NCI-H1417 (cell line): ENCODE measurements at regions not wholly inside any gene's neighbourhood (a gene's known extent, or its start where the extent isn't known, plus 50 kb on each side); places are given as distances from the start of the nearest gene placed in this dataset.

Experiments used
- DNase-seq, 3 experiments: peaks; one replicate each; lab custom pipeline; 2025; lab: John Stamatoyannopoulos, UW

DNA sequence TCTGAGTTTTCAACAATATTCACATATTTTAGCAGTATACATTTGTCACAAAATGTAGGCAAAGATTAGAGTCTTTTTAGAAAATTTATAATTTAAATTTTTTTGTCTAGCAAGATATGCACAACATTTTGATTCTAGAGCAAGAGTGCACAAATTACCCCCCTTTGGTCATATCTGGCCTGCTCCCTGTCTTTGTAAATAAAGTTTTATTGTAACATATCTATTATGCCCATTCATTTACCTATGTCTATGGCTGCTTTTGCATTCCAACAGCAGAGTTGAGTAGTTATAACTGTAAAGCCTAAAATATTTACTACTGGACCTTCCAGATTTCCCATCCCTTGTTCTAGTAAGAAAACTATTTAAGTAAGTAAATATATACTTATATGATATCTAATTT is 430.7 kb downstream of the EDEM1 start:
- no peak for DNase-seq

DNA sequence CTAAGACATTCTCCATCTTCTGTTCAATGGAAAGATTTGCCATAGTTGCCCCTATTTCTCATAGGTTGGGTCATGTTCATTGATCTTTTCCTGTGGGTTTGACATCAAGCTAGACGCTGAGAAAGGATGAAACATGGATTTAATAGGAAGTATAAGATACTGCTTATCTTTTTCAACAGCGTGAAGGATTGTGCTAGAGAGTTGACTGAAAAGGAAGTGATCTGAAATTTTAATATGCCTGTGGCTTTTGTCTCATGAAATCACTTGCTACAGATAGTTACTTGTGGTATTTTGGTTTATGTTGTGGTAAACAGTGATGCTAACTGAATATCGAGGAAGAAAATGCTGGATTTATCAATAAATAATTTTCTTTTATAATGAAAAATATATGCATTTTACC is 442.9 kb downstream of the EDEM1 start:
- no peak for DNase-seq

DNA sequence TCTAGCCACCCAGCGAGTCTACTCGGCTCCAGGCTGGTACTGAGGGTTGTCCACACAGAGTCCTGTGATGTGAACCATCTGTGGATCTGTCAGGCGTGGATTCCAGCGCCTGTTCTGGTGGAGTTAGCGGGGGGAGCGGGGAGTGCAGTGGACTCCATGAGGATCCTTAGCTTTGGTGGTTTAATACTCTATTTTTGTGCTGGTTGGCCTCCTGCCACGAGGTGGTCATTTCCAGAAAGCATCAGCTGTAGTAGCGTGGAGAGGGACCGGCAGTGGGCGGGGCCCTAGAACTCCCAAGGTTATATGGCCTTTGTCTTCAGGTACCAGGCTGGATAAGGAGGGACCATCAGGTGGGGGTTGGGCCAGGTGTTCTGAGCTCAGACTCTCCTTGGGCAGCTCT is 446.5 kb downstream of the EDEM1 start:
- no peak for DNase-seq

DNA sequence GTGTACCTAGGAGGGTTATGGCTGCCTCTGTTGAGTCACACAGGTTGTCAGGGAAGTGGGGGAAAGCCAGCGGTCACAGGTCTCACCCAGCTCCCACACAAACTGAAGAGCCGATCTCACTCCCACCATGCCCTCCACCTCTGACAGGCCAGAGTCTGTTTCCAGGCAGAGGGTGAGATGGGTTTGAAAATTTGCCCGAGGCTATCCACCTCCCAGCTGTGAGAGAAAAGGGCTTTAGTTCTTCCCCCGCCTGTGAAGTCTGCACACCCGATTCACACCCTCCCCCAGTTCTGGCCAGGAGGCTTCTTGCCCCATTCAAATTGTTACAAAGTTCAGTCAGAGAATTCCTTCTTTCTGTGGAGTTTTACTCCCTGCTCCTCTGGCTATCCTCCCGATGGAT is 446.9 kb downstream of the EDEM1 start:
- DNase-seq = no peak

DNA sequence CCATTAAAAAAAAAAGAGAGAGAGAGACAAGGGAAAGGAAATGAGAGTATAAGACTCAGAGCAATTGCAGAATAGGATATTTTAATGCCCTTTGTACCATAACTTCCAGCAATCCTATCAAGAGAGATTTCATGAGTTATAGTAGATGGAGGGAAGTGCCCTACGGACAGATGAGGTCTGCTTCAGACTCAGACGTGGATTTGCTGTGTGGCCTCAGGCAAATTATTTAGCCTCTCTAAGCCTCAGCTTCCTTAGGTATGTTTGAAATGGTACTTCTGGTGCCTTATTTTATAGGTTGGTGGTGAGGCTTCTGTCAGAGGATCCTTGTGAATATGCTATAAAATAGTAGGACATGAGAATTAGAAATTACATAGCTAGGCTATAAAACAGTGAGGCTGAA is 448.2 kb downstream of the EDEM1 start:
- DNase-seq = no peak

DNA sequence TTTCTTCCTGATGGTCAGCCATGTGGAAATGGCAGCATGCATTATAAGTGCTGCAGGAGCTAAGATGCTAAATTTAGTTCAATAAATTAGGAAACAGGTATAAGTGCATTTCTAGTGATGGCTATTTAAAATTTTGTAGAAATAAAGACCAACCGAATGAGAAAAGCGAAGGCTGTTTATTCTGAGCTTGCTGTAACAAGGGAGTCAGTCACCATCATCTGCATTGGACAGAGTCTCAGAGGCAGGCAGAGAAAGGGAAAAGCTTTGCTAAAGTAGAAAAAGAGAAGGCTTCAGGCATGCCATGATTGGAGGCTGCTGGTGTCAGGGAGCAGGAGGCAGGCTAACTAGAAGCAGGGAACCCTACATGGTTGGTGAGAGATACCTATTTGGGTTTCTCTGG is 451.0 kb downstream of the EDEM1 start:
- DNase-seq = no peak

DNA sequence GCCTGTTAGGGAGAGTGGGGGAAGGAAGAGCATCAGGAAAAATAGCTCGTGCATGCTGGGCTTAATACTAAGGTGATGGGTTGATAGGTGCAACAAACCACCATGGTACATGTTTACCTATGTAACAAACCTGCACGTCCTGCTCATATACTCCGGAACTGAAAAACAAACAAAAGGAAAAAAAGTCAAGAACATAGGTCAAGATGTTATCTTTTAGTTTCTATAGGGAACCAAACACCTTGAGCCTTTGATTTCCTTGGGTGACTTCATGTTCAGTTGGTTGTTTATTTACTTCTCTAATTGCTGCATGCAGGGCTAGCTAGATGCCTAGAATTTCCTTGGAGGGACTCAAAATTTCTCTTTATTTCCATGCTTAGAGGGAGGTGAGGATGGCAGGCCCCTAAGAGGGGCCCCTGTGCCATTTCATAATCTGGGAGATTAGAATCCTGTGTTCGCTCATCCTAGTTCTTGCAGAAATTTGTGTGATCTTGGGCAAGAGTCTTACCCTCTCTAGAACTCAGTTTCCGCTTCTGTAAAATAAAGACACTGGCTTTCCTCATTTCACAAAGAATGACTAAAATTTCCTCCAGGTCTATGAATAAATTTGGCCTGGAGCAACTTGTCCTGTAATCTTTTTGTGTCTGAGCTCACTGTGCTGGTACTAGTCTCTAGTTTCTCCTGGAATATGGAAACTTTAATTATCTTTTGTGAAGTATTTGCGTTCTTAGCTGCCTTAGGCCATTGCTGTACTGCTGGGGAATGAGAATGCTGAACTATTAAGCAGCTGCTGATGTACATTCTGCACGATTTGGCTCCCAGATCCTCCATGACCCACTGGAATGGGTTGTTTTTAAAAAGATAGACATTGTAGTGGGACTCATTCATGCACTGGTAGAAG is 457.5 kb downstream of the EDEM1 start:
- no peak for DNase-seq

DNA sequence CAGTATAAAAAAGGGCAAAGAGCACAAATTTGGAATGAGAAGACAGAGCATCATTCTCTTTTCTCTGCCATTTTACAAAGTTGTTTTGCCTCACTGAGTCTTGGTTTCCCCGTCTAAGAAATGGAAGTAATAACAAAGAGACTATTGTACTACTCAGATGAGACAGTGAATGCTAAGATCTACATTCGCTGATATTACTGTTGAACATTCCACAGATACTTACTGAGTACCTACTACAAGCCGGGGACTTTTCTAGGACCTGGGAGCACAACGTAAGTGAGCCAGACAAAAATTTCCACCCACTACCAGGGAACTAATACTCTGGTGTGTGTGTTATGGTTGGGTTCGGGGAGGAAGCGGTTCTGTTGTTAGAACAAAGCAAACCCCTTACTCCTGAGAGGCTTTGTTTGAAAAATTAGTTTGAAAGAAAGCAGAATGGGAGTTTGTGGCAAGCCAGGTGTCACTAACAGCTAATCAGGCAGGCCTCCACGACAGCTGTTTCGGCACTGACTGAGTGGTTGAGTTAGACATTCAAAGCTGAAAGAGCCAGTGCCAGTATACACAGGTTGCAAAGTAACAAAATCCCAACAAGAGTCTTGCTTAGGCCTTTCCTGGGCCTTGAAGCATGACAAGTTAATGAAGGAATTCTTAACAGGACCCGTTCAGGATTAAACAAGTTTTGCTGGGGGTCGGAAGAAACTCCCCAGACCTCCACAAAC is 458.3 kb downstream of the EDEM1 start:
- DNase-seq = no peak

DNA sequence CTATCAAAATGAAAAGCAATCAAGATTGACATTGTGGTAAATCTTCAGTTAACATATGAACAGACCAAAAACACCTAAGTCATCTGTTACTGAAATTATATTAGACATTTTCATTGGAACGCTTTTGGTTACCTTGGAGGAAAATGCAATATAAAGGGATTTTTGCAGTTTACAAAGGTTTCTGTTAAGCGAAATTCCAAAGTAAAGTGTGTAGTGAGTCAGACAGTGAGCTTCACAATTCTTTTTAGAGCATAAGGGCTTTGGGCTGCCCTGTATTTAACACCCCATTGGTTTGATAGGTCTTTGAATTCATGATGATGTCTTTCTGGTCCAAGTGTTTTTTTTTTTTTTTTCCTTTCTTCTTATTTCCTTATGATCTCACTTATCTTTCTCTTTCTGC is 462.8 kb downstream of the EDEM1 start:
- DNase-seq = no peak

DNA sequence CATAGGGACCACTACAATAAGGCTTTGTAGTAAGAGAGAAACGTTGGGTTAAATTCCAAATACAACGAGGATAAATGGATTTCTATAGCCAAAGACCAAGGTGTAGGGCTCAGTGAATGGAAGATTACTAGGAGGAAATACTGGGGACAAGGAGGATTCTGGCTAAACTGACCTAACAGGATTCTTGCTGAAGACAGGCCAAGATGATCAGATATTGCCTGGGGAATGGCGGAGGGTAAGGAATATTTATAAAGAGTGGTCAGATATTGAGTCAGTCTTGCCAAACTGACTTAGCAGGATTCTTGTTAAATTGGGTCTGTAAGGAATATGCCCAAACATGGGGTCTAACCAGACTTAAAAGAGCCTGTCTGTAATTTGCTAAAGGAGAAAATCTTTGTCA is 463.8 kb downstream of the EDEM1 start:
- DNase-seq = no peak

DNA sequence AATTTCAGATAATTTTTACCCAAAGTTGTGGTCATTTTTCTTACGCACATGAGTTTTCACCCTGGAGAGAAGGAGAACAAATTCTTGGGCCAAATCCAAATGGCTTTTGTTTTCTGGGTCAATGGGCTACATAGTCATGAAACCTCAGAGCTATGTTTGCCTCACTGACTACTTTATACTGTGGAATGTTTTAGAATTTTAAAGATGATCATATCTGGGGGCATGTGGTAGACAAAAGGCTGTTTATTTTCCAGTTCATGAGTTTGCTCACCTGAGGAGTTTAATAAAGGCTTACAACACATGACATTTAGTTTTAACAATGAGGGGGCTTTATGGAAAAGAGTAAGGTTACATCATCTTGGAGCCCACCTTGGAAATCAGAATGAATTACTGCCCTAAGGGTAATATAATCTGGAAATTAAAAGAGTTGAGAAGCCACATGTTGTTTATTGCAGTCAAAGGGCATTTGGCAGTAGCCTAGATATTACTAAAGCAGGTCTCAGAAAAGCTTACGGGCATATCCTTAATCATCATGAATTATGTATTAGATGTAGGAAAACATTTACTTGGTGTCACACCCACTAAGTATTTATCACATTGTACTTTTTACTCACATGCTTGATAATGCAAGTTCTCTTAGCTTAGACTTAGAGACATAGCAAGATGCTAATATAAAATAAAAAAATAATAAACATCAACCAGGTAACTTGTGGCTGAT is 466.1 kb downstream of the EDEM1 start:
- DNase-seq = no peak

DNA sequence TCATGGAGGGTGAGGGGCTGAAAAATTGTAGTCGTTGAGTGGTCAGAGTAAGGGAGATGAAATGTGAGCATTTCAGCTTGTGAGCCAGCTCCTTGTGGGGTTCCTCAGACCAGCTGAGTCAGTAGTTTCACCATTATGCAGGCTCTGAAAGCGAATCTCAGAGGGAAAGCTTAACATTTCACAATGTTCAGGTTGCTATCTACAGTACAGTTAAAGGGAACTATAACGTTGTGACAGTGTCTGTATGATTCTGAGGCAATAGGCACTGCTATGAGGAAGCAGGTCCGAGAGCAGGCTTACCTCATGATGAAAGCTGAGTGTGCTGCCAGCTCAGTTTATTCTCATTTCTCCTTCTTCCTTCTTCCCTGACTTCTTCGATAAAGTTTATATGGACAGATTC is 469.6 kb downstream of the EDEM1 start:
- no peak for DNase-seq

DNA sequence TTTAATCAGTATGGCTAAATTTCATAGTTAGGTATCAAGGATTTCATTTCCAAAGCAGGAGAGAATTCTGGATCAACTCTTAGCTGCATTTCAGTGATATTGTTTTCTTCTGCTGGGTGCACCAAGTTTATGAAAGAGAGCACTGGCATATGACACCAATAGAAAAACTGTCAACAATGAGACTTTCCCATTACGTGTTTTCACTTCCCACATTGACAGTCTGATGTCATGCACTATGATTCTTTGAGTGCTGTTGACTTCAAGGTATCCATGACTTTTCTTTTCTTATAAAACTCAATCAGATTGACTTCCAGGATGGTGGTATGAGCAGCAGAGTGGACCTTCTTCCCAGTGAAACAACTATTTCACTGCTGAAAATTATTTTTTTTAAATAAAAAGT is 476.1 kb downstream of the EDEM1 start:
- DNase-seq = peak in 1 of 3 experiments; percentile 5

DNA sequence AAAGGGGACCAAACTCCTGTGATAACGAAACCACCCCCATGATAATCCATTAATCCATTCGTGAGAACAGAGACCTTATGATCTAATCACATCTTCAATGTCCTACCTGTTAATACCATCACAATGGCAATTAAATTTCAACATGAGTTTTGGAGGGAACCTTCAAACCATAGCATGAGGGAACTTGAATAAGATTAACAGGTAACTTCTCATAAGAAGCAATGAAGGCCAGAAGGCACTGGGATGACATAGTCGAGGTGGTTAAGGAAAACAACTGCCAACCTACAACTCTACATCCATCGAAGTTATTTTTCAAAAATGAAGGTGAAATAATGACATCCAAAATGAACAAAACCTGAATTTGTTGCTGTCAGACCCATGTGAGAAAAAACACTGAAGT is 478.9 kb downstream of the EDEM1 start:
- no peak for DNase-seq

DNA sequence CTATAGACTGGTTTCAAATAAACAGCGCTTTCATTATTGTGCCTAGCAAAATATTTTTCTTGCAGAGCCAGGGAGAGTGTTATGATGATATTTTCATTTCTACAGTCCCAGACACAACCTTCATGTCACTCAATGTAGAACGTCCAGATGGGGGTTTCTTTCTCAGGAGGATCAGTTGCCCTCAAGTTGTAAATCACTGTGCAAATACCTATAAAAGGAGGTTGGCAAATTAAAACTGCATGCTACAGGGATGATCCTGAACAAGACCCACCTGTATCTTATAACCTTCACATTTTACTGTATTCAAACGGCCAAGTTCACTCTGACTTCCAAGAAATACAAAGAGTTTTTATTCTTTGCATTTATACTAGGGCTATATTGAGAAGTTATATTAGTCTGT is 486.0 kb downstream of the EDEM1 start:
- no peak for DNase-seq

DNA sequence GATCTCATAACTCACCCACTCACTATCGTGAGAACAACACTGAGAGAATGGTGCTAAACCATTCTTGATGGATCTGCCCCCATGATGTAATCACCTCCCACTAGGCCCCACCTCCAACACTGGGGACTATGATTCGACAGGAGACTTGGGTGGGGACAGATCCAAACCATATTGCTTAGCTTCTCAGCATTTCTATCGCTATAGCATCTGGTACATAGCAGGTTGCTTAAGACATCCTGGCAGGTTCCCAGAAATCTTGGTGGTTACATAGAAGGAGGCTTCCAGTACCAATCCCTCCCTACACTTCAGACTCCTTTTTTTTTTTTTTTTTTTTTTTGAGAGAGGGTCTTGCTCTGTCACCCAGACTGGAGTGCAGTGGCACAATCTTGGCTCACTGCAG is 487.8 kb downstream of the EDEM1 start:
- DNase-seq = no peak

DNA sequence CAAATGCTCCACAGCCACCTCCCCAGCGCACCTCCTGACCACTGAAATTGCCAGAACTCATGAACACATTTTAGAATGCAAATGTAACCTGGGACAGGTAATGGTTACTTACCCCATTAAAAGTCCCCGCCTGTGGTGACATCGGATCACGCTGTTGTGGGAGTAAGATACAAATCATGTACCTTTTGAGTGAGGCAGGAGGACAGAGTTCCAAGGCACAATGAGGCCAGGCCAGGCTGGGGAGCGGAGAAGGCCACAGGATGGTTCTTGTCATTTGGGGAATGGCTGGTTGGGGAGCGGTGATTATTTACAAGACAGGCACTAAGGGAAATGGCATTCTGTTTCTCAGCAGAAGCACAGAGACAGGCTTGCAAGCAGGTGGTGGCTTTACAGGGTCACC is 490.0 kb downstream of the EDEM1 start:
- DNase-seq = no peak

DNA sequence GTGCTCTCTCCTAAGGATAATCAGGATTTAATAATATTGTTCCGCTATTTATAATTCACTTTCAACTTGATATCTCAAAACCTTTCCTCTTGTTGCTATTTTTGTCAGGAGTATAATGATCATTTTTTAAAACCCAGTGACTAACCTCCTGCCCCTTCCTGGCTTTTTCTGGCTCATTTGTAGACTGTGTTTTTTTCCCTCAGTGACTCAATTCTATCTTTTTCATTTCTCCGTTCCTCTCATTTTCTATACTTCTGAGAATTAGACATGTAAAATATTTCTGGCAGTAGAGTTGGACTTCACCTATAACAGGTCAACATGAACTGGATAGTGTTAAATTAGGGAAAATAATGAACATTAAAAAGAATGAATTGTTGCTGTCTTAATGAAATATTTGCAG is 490.7 kb downstream of the EDEM1 start:
- DNase-seq = no peak

DNA sequence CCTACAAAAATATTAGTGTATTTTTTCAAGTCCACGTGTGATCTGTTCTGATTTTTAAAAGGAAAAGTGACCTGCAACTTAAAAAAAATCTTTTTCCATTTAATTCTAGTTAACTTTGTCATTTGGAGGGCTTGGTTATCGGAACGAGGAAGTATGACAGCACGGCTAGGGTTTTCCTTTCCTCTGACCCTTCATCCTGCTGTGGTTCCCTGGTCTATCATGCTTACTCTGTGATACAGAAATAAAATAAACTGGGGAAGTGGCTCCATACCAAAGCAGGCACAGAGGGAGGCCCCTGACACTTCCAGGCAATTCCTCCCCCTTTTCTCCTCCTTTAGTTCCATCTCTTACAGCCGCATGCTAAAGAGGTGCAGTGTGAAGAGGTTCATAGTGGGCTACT is 491.3 kb downstream of the EDEM1 start:
- DNase-seq = no peak

DNA sequence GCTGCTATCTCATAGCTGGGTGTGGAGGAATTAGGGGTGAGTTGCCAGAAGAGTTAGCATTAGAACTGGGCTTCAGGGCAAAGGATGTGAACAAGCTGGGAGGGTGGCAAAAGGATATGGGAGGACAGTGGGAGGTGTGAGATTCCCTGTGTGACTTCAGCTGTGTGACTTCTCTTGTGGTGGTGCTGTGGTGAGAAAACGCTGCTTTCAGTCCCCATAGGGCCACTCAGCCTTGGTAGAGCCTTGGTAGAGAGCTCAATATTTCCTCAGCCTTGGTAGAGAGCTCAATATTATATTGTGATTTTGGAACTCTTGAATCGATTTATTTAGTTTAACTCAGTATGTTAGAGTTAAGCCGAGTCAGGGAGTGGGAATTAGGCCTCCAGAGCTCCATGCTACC is 499.7 kb downstream of the EDEM1 start:
- DNase-seq = no peak

DNA sequence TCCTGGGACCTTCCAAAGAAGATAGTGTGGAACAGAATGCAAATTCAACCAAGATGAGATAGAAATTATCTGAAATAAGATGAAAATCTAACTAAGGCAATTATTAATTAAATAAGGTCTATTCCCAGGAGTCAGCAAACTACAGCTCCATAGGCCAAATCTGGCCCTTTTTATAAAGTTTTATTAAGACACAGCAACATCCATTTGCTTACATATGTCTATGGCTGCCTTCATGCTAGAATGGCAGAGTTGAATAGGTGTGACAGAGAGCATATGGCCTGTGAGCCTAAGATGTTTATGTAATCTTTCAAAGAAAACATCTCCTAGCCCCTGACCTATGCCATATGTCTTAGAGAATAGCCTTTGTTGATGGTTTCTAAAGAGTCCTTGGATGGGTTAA is 503.0 kb downstream of the EDEM1 start:
- no peak for DNase-seq

DNA sequence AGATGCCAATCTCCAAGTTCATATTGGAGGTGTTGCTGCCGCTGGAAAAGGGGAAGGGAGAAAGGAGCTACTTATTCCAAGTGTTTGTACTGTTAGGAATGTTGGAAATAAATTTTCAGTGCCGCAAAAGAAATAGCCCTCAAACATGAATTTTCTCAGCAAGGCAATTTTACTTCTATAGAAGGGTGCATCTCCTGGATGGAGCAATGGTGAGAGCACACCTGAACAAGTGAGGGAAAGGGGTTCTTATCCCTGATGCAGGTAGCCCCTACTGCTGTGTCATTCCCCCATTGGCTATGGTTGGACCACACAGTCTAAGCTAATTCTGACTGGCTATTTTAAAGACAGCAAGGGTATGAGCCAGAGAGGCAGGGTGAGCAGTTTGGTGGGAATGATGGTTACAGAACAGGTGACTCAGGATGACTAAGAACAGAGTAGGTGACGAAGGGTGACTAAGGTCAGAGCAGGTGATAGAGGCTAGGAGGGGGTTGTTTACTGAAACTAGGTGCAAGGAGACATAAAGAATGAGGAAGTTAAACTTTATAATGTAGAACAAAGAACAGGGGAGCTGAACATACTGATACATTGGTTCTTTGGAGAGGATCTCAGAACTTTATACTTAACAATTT is 503.5 kb downstream of the EDEM1 start:
- no peak for DNase-seq

DNA sequence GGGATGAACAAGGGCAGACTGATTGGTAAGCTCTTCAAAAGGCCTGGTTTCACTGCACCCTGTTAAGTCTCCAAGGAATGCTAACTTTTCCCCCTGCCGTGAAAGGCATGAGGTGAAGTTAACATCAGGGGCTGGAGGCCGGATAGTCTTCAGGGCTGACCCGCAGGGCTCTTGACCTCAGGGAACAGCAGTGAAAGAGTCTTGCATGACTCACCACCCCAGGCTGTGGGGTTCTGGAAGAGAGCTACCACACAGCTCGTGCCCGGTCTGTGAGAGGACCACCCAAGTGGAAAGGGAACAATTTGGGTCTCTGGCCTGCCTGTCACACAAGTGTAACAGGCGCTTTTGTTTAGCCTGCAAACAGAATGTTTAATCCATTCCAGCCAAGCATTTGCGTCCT is 504.9 kb downstream of the EDEM1 start:
- no peak for DNase-seq
